ENCODE measurements at regions not wholly inside any gene's neighbourhood (a gene's known extent, or its start where the extent isn't known, plus 50 kb on each side); places are given as distances from the start of the nearest gene placed in this dataset.

GRCh38 chr4:143055997-143056396, 128.7 kb upstream of the USP38 start:
- Histone ChIP-seq H3K27ac (ENCODE audit: low read depth in 1 of 3, low read length in 2 of 3) (no peak overlapping the region), H3K36me3 (ENCODE audit: control insufficient read depth in 3 of 3, insufficient read depth in 2 of 3, low read depth in 1 of 3, low read length in 3 of 3) (no peaks in the 10 kb centered on the region), H3K4me1 (ENCODE audit: control insufficient read depth in 3 of 3, insufficient read depth in 2 of 3, low read depth in 1 of 3, low read length in 2 of 3) (no peaks in the 10 kb centered on the region), H3K9me3 (ENCODE audit: control insufficient read depth in 2 of 2, insufficient read depth in 1 of 2, low read depth in 1 of 2, low read length in 1 of 2) (no peaks in the 10 kb centered on the region), H3K27me3 (ENCODE audit: control insufficient read depth in 3 of 3, insufficient read depth in 3 of 3, low read length in 3 of 3) (no peaks in the 10 kb centered on the region), H3K4me3 (ENCODE audit: low read depth in 1 of 3, low read length in 3 of 3) (no peak overlapping the region)
- WGBS, 3 donors: 92 to 94% (median 94%) methylated on average over 3 to 4 of the region's 4 CpGs
- DNase-seq (no peak), FAIRE-seq (no peak)

- no peaks in the 10 kb centered on the region for H3K9me3 ChIP-seq (ENCODE audit: control insufficient read depth in 2 of 2, insufficient read depth in 1 of 2, low read depth in 1 of 2, low read length in 1 of 2)
- 82 to 85% (median 85%) methylated on average over 4 of the region's 4 CpGs for WGBS, 3 donors
- no peaks in the 10 kb centered on the region for H3K4me1 ChIP-seq (ENCODE audit: control insufficient read depth in 3 of 3, insufficient read depth in 2 of 3, low read depth in 1 of 3, low read length in 2 of 3)
- no peak overlapping the region for H3K4me3 ChIP-seq (ENCODE audit: low read depth in 1 of 3, low read length in 3 of 3)
- H3K27ac ChIP-seq (ENCODE audit: low read depth in 1 of 3, low read length in 2 of 3): no peak overlapping the region
- FAIRE-seq: no peak
- DNase-seq: no peak
- H3K27me3 ChIP-seq (ENCODE audit: control insufficient read depth in 3 of 3, insufficient read depth in 3 of 3, low read length in 3 of 3): no peaks in the 10 kb centered on the region
- no peaks in the 10 kb centered on the region for H3K36me3 ChIP-seq (ENCODE audit: control insufficient read depth in 3 of 3, insufficient read depth in 2 of 3, low read depth in 1 of 3, low read length in 3 of 3)
Observed at GRCh38 chr4:143071351-143071750, 113.4 kb upstream of the USP38 start.

GRCh38 chr4:143076723-143077122, 108.0 kb upstream of the USP38 start:
- Histone ChIP-seq H3K36me3 (ENCODE audit: control insufficient read depth in 3 of 3, insufficient read depth in 2 of 3, low read depth in 1 of 3, low read length in 3 of 3) (no peaks in the 10 kb centered on the region), H3K4me3 (ENCODE audit: low read depth in 1 of 3, low read length in 3 of 3) (peak overlapping the region in 1 of 3 donors; percentile 5), H3K27me3 (ENCODE audit: control insufficient read depth in 3 of 3, insufficient read depth in 3 of 3, low read length in 3 of 3) (no peaks in the 10 kb centered on the region), H3K27ac (ENCODE audit: low read depth in 1 of 3, low read length in 2 of 3) (peak overlapping the region in 1 of 3 donors; percentile 76), H3K4me1 (ENCODE audit: control insufficient read depth in 3 of 3, insufficient read depth in 2 of 3, low read depth in 1 of 3, low read length in 2 of 3) (peaks cover 0 to 4% (median 0%) of the 10 kb centered on the region in 3 donors), H3K9me3 (ENCODE audit: control insufficient read depth in 2 of 2, insufficient read depth in 1 of 2, low read depth in 1 of 2, low read length in 1 of 2) (no peaks in the 10 kb centered on the region)
- 15 to 59% (median 30%) methylated on average over 4 of the region's 4 CpGs for WGBS, 3 donors
- peak; percentile 88 for DNase-seq
- no peak for FAIRE-seq

GRCh38 chr4:143082701-143083100, 102.0 kb upstream of the USP38 start:
- H3K36me3 ChIP-seq (ENCODE audit: control insufficient read depth in 3 of 3, insufficient read depth in 2 of 3, low read depth in 1 of 3, low read length in 3 of 3): no peaks in the 10 kb centered on the region
- FAIRE-seq (no peak), DNase-seq (peak in 1 of 2 donors; percentile 78)
- H3K27ac ChIP-seq (ENCODE audit: low read depth in 1 of 3, low read length in 2 of 3): peak overlapping the region in 1 of 3 donors; percentile 86
- H3K4me3 ChIP-seq (ENCODE audit: low read depth in 1 of 3, low read length in 3 of 3): no peak overlapping the region
- H3K4me1 ChIP-seq (ENCODE audit: control insufficient read depth in 3 of 3, insufficient read depth in 2 of 3, low read depth in 1 of 3, low read length in 2 of 3): peaks cover 0 to 36% (median 0%) of the 10 kb centered on the region in 3 donors
- WGBS, 3 donors: 38 to 61% (median 41%) methylated on average over 1 of the region's 1 CpG
- no peaks in the 10 kb centered on the region for H3K9me3 ChIP-seq (ENCODE audit: control insufficient read depth in 2 of 2, insufficient read depth in 1 of 2, low read depth in 1 of 2, low read length in 1 of 2)
- no peaks in the 10 kb centered on the region for H3K27me3 ChIP-seq (ENCODE audit: control insufficient read depth in 3 of 3, insufficient read depth in 3 of 3, low read length in 3 of 3)

- peak overlapping the region in 1 of 3 donors; percentile 86 for H3K27ac ChIP-seq (ENCODE audit: low read depth in 1 of 3, low read length in 2 of 3)
- WGBS, 3 donors: 13 to 34% (median 16%) methylated on average over 2 of the region's 2 CpGs
Observed at GRCh38 chr4:143083756-143084472, 100.8 kb upstream of the USP38 start.

GRCh38 chr4:143084566-143084965, 100.2 kb upstream of the USP38 start:
- FAIRE-seq (no peak), DNase-seq (peak in 1 of 2 donors; percentile 39)
- Histone ChIP-seq H3K36me3 (ENCODE audit: control insufficient read depth in 3 of 3, insufficient read depth in 2 of 3, low read depth in 1 of 3, low read length in 3 of 3) (no peaks in the 10 kb centered on the region), H3K27me3 (ENCODE audit: control insufficient read depth in 3 of 3, insufficient read depth in 3 of 3, low read length in 3 of 3) (no peaks in the 10 kb centered on the region), H3K4me3 (ENCODE audit: low read depth in 1 of 3, low read length in 3 of 3) (no peak overlapping the region), H3K27ac (ENCODE audit: low read depth in 1 of 3, low read length in 2 of 3) (peak overlapping the region in 1 of 3 donors; percentile 86), H3K4me1 (ENCODE audit: control insufficient read depth in 3 of 3, insufficient read depth in 2 of 3, low read depth in 1 of 3, low read length in 2 of 3) (peaks cover 0 to 36% (median 0%) of the 10 kb centered on the region in 3 donors), H3K9me3 (ENCODE audit: control insufficient read depth in 2 of 2, insufficient read depth in 1 of 2, low read depth in 1 of 2, low read length in 1 of 2) (no peaks in the 10 kb centered on the region)
- 32 to 57% (median 37%) methylated on average over 1 of the region's 1 CpG for WGBS, 3 donors

More at GRCh38 chr4:143083756-143084472, 100.8 kb upstream of the USP38 start:
- FAIRE-seq (no peak), DNase-seq (peak; percentile 30 to 34)
- H3K36me3 ChIP-seq (ENCODE audit: control insufficient read depth in 3 of 3, insufficient read depth in 2 of 3, low read depth in 1 of 3, low read length in 3 of 3): no peaks in the 10 kb centered on the region
- no peaks in the 10 kb centered on the region for H3K27me3 ChIP-seq (ENCODE audit: control insufficient read depth in 3 of 3, insufficient read depth in 3 of 3, low read length in 3 of 3)
- no peaks in the 10 kb centered on the region for H3K9me3 ChIP-seq (ENCODE audit: control insufficient read depth in 2 of 2, insufficient read depth in 1 of 2, low read depth in 1 of 2, low read length in 1 of 2)
- H3K4me1 ChIP-seq (ENCODE audit: control insufficient read depth in 3 of 3, insufficient read depth in 2 of 3, low read depth in 1 of 3, low read length in 2 of 3): peaks cover 0 to 36% (median 0%) of the 10 kb centered on the region in 3 donors
- H3K4me3 ChIP-seq (ENCODE audit: low read depth in 1 of 3, low read length in 3 of 3): no peak overlapping the region

GRCh38 chr4:143085224-143085623, 99.5 kb upstream of the USP38 start:
- peaks cover 0 to 4% of the 10 kb centered on the region in 2 donors for H3K9me3 ChIP-seq (ENCODE audit: control insufficient read depth in 2 of 2, insufficient read depth in 1 of 2, low read depth in 1 of 2, low read length in 1 of 2)
- no peaks in the 10 kb centered on the region for H3K27me3 ChIP-seq (ENCODE audit: control insufficient read depth in 3 of 3, insufficient read depth in 3 of 3, low read length in 3 of 3)
- no peaks in the 10 kb centered on the region for H3K36me3 ChIP-seq (ENCODE audit: control insufficient read depth in 3 of 3, insufficient read depth in 2 of 3, low read depth in 1 of 3, low read length in 3 of 3)
- no peak overlapping the region for H3K4me3 ChIP-seq (ENCODE audit: low read depth in 1 of 3, low read length in 3 of 3)
- WGBS, 3 donors: 5 to 16% (median 11%) methylated on average over 2 of the region's 2 CpGs
- H3K4me1 ChIP-seq (ENCODE audit: control insufficient read depth in 3 of 3, insufficient read depth in 2 of 3, low read depth in 1 of 3, low read length in 2 of 3): peaks cover 0 to 36% (median 0%) of the 10 kb centered on the region in 3 donors
- H3K27ac ChIP-seq (ENCODE audit: low read depth in 1 of 3, low read length in 2 of 3): peak overlapping the region in 1 of 3 donors; percentile 86
- DNase-seq (peak in 1 of 2 donors; percentile 66), FAIRE-seq (no peak)

GRCh38 chr4:143085659-143086058, 99.1 kb upstream of the USP38 start:
- no peaks in the 10 kb centered on the region for H3K36me3 ChIP-seq (ENCODE audit: control insufficient read depth in 3 of 3, insufficient read depth in 2 of 3, low read depth in 1 of 3, low read length in 3 of 3)
- no peaks in the 10 kb centered on the region for H3K27me3 ChIP-seq (ENCODE audit: control insufficient read depth in 3 of 3, insufficient read depth in 3 of 3, low read length in 3 of 3)
- DNase-seq: peak; percentile 49 to 80
- no peak overlapping the region for H3K4me3 ChIP-seq (ENCODE audit: low read depth in 1 of 3, low read length in 3 of 3)
- peaks cover 0 to 9% of the 10 kb centered on the region in 2 donors for H3K9me3 ChIP-seq (ENCODE audit: control insufficient read depth in 2 of 2, insufficient read depth in 1 of 2, low read depth in 1 of 2, low read length in 1 of 2)
- peaks cover 0 to 36% (median 0%) of the 10 kb centered on the region in 3 donors for H3K4me1 ChIP-seq (ENCODE audit: control insufficient read depth in 3 of 3, insufficient read depth in 2 of 3, low read depth in 1 of 3, low read length in 2 of 3)
- H3K27ac ChIP-seq (ENCODE audit: low read depth in 1 of 3, low read length in 2 of 3): peak overlapping the region in 1 of 3 donors; percentile 86
- FAIRE-seq: no peak

- peaks cover 0 to 12% (median 0%) of the 10 kb centered on the region in 3 donors for H3K4me1 ChIP-seq (ENCODE audit: control insufficient read depth in 3 of 3, insufficient read depth in 2 of 3, low read depth in 1 of 3, low read length in 2 of 3)
- no peak for DNase-seq
- H3K9me3 ChIP-seq (ENCODE audit: control insufficient read depth in 2 of 2, insufficient read depth in 1 of 2, low read depth in 1 of 2, low read length in 1 of 2): peaks cover 0 to 15% of the 10 kb centered on the region in 2 donors
- no peak overlapping the region for H3K4me3 ChIP-seq (ENCODE audit: low read depth in 1 of 3, low read length in 3 of 3)
- H3K36me3 ChIP-seq (ENCODE audit: control insufficient read depth in 3 of 3, insufficient read depth in 2 of 3, low read depth in 1 of 3, low read length in 3 of 3): no peaks in the 10 kb centered on the region
- H3K27ac ChIP-seq (ENCODE audit: low read depth in 1 of 3, low read length in 2 of 3): no peak overlapping the region
- FAIRE-seq: no peak
- no peaks in the 10 kb centered on the region for H3K27me3 ChIP-seq (ENCODE audit: control insufficient read depth in 3 of 3, insufficient read depth in 3 of 3, low read length in 3 of 3)
Observed at GRCh38 chr4:143089291-143089690, 95.4 kb upstream of the USP38 start.
